Neutrophil (primary cell): ENCODE measurements at regions not wholly inside any gene's neighbourhood (a gene's known extent, or its start where the extent isn't known, plus 50 kb on each side); places are given as distances from the start of the nearest gene placed in this dataset.

Experiments used
- H3K27ac ChIP-seq: fragments of 200-600 bp; sonication (generic); 2 replicates; pipeline ENCODE4 v1.5.1; 2016; ENCODE audit warnings: mild to moderate bottlenecking, moderate library complexity
- H3K27me3 ChIP-seq: fragments of 200-600 bp; sonication (generic); 2 replicates; pipeline ENCODE4 v1.6.0; 2016; ENCODE audit warnings: mild to moderate bottlenecking
- H3K36me3 ChIP-seq: fragments of 200-600 bp; sonication (generic); 2 replicates; pipeline ENCODE4 v1.5.1; 2017
- H3K4me1 ChIP-seq, 2 experiments: fragments of 200-600 bp in 1 of 2; sonication (generic) in 1 of 2; 1 replicate in 1 of 2; 2 replicates in 1 of 2; pipeline versions ENCODE4 v1.5.1 to v1.6.1; 2013 to 2016; ENCODE audit warnings: low read depth in 1 of 2, low read length in 1 of 2, mild to moderate bottlenecking in 1 of 2, moderate library complexity in 1 of 2; ENCODE audit not compliant: control insufficient read depth in 1 of 2, insufficient read depth in 1 of 2
- H3K4me3 ChIP-seq, 2 experiments: fragments of 200-600 bp in 1 of 2; sonication (generic) in 1 of 2; 1 replicate in 1 of 2; 2 replicates in 1 of 2; pipeline ENCODE4 v1.5.1; 2013 to 2016; ENCODE audit warnings: low read depth in 1 of 2, low read length in 1 of 2, mild to moderate bottlenecking in 1 of 2, moderate library complexity in 1 of 2
- H3K9me3 ChIP-seq: fragments of 200-600 bp; sonication (generic); 2 replicates; pipeline ENCODE4 v1.5.1; 2016
- CTCF ChIP-seq: fragments of 200-600 bp; sonication (generic); IDR thresholded peaks from 2 replicates; pipeline ENCODE4 v1.5.1; 2016; ENCODE audit warnings: antibody characterized with exemption

- Histone ChIP-seq H3K36me3 (no peaks in the 10 kb centered on the region), H3K27me3 (no peaks in the 10 kb centered on the region), H3K4me3 (no peak overlapping the region), H3K9me3 (no peaks in the 10 kb centered on the region), H3K27ac (no peak overlapping the region), H3K4me1 (no peaks in the 10 kb centered on the region)
- TF ChIP-seq CTCF = no peak
These were observed 115.6 kb upstream of the AUTS2 start for GRCh38 chr7:69482676-69483075.

GRCh38 chr7:69489533-69489932, 108.7 kb upstream of the AUTS2 start:
- no peak overlapping the region for H3K27ac ChIP-seq
- H3K9me3 ChIP-seq = no peaks in the 10 kb centered on the region
- no peak overlapping the region for H3K4me3 ChIP-seq
- peaks cover 3 to 9% of the 10 kb centered on the region in 2 experiments for H3K4me1 ChIP-seq
- TF ChIP-seq CTCF = no peak
- no peaks in the 10 kb centered on the region for H3K36me3 ChIP-seq
- no peaks in the 10 kb centered on the region for H3K27me3 ChIP-seq

GRCh38 chr7:69498671-69499070, 99.6 kb upstream of the AUTS2 start:
- TF ChIP-seq CTCF = no peak
- no peaks in the 10 kb centered on the region for H3K27me3 ChIP-seq
- no peaks in the 10 kb centered on the region for H3K9me3 ChIP-seq
- H3K4me3 ChIP-seq = no peak overlapping the region
- H3K27ac ChIP-seq = no peak overlapping the region
- H3K36me3 ChIP-seq = no peaks in the 10 kb centered on the region
- H3K4me1 ChIP-seq = peaks cover 3% of the 10 kb centered on the region in 2 experiments

- Histone ChIP-seq H3K27me3 (no peaks in the 10 kb centered on the region), H3K27ac (no peak overlapping the region), H3K4me1 (no peaks in the 10 kb centered on the region), H3K9me3 (no peaks in the 10 kb centered on the region), H3K4me3 (no peak overlapping the region), H3K36me3 (no peaks in the 10 kb centered on the region)
- TF ChIP-seq CTCF = no peak
These were observed 95.9 kb upstream of the AUTS2 start for GRCh38 chr7:69502358-69502757.

- H3K27me3 ChIP-seq = no peaks in the 10 kb centered on the region
- H3K36me3 ChIP-seq = no peaks in the 10 kb centered on the region
- H3K4me3 ChIP-seq = no peak overlapping the region
- H3K27ac ChIP-seq = no peak overlapping the region
- H3K9me3 ChIP-seq = no peaks in the 10 kb centered on the region
- TF ChIP-seq CTCF = no peak
- H3K4me1 ChIP-seq = no peaks in the 10 kb centered on the region
These were observed 93.4 kb upstream of the AUTS2 start for GRCh38 chr7:69504733-69505420.
